ENCODE measurements at regions not wholly inside any gene's neighbourhood (a gene's known extent, or its start where the extent isn't known, plus 50 kb on each side); places are given as distances from the start of the nearest gene placed in this dataset.

- Mint-ChIP-seq H3K27ac (peak overlapping the region; percentile 17), H3K36me3 (ENCODE audit: low read depth) (no peaks in the 10 kb centered on the region), H3K9me3 (no peaks in the 10 kb centered on the region), H3K4me3 (peak overlapping the region; percentile 82), H3K4me1 (ENCODE audit: low read depth) (peaks cover 20% of the 10 kb centered on the region), H3K27me3 (no peaks in the 10 kb centered on the region)
- H3K9me3 ChIP-seq (ENCODE audit: control insufficient read depth in 1 of 2, insufficient read depth in 1 of 2, low read length in 2 of 2) = no peaks in the 10 kb centered on the region
- TF ChIP-seq, protein P1, sequence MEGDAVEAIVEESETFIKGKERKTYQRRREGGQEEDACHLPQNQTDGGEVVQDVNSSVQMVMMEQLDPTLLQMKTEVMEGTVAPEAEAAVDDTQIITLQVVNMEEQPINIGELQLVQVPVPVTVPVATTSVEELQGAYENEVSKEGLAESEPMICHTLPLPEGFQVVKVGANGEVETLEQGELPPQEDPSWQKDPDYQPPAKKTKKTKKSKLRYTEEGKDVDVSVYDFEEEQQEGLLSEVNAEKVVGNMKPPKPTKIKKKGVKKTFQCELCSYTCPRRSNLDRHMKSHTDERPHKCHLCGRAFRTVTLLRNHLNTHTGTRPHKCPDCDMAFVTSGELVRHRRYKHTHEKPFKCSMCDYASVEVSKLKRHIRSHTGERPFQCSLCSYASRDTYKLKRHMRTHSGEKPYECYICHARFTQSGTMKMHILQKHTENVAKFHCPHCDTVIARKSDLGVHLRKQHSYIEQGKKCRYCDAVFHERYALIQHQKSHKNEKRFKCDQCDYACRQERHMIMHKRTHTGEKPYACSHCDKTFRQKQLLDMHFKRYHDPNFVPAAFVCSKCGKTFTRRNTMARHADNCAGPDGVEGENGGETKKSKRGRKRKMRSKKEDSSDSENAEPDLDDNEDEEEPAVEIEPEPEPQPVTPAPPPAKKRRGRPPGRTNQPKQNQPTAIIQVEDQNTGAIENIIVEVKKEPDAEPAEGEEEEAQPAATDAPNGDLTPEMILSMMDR (IDR thresholded peaks at IDR 0.05) = no peak
- intact Hi-C loops (cut with DNase I, micrococcal nuclease) = no loop called here
- H3K4me3 ChIP-seq (ENCODE audit: low read length) = peak overlapping the region; percentile 5
- ATAC-seq (ENCODE audit: poor library complexity) (no peak), DNase-seq (peak in 3 of 14 experiments; percentile 14 to 18 (median 17))
- H3K27ac ChIP-seq (ENCODE audit: low read depth in 1 of 2, low read length in 2 of 2) = no peak overlapping the region
- CTCF ChIA-PET = no interaction called here
- H3K27me3 ChIP-seq (ENCODE audit: control insufficient read depth in 1 of 2, insufficient read depth in 2 of 2, low read length in 2 of 2) = no peaks in the 10 kb centered on the region
- peaks cover 9% of the 10 kb centered on the region for H3K4me1 ChIP-seq (ENCODE audit: insufficient read depth, low read length)
- H3K36me3 ChIP-seq (ENCODE audit: insufficient read depth, low read length) = no peaks in the 10 kb centered on the region
- POLR2A ChIA-PET = no interaction called here
These were observed 191.1 kb upstream of the DMRT1 start for GRCh38 chr9:650362-650761.

DNA sequence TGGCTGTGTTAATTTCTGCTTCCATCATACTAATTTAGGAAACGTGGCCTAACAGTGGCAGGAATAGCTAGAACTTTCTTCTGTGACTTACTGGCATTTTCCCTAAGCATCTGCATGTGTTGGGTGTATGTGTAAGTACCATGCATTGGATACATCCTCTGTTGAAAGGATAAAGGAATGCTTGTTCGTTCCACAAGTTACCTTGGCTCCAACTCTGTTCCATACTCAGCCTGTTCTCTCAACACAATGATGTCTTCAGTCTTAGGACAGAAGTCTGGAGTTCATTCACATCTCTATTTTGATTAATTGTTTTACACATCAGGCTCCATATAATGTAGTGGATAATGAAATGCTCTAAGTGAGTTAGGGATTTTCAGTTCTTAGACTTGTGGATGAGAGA, 190.1 kb upstream of the DMRT1 start:
- Histone ChIP-seq H3K4me1 (ENCODE audit: insufficient read depth, low read length) (peaks cover 9% of the 10 kb centered on the region), H3K27ac (ENCODE audit: low read depth in 1 of 2, low read length in 2 of 2) (no peak overlapping the region), H3K36me3 (ENCODE audit: insufficient read depth, low read length) (no peaks in the 10 kb centered on the region), H3K9me3 (ENCODE audit: control insufficient read depth in 1 of 2, insufficient read depth in 1 of 2, low read length in 2 of 2) (no peaks in the 10 kb centered on the region), H3K4me3 (ENCODE audit: low read length) (no peak overlapping the region), H3K27me3 (ENCODE audit: control insufficient read depth in 1 of 2, insufficient read depth in 2 of 2, low read length in 2 of 2) (no peaks in the 10 kb centered on the region)
- intact Hi-C loops (cut with DNase I, micrococcal nuclease) = no loop called here
- DNase-seq = no peak
- Mint-ChIP-seq H3K36me3 (ENCODE audit: low read depth) (no peaks in the 10 kb centered on the region), H3K27me3 (no peaks in the 10 kb centered on the region), H3K9me3 (no peaks in the 10 kb centered on the region), H3K4me3 (no peak overlapping the region), H3K27ac (no peak overlapping the region), H3K4me1 (ENCODE audit: low read depth) (peaks cover 20% of the 10 kb centered on the region)
- ChIA-PET CTCF (no interaction called here), POLR2A (no interaction called here)
- no peak for ATAC-seq (ENCODE audit: poor library complexity)
- TF ChIP-seq, protein P1 (IDR thresholded peaks at IDR 0.05) = no peak

- TF ChIP-seq, protein P1 (IDR thresholded peaks at IDR 0.05) = no peak
- Histone ChIP-seq H3K4me3 (ENCODE audit: low read length) (no peak overlapping the region), H3K27ac (ENCODE audit: low read depth in 1 of 2, low read length in 2 of 2) (no peak overlapping the region), H3K4me1 (ENCODE audit: insufficient read depth, low read length) (peaks cover 9% of the 10 kb centered on the region), H3K9me3 (ENCODE audit: control insufficient read depth in 1 of 2, insufficient read depth in 1 of 2, low read length in 2 of 2) (no peaks in the 10 kb centered on the region), H3K27me3 (ENCODE audit: control insufficient read depth in 1 of 2, insufficient read depth in 2 of 2, low read length in 2 of 2) (no peaks in the 10 kb centered on the region), H3K36me3 (ENCODE audit: insufficient read depth, low read length) (no peaks in the 10 kb centered on the region)
- Mint-ChIP-seq H3K27me3 (no peaks in the 10 kb centered on the region), H3K4me3 (no peak overlapping the region), H3K9me3 (no peaks in the 10 kb centered on the region), H3K4me1 (ENCODE audit: low read depth) (peaks cover 20% of the 10 kb centered on the region), H3K27ac (no peak overlapping the region), H3K36me3 (ENCODE audit: low read depth) (no peaks in the 10 kb centered on the region)
- ChIA-PET POLR2A (no interaction called here), CTCF (no interaction called here)
- no peak for ATAC-seq (ENCODE audit: poor library complexity)
- intact Hi-C loops (cut with DNase I, micrococcal nuclease) = no loop called here
- DNase-seq = peak in 1 of 14 experiments; percentile 10
These were observed 188.6 kb upstream of the DMRT1 start for GRCh38 chr9:652914-653313.
